Ovary (tissue), 3 donors: ENCODE measurements at regions not wholly inside any gene's neighbourhood (a gene's known extent, or its start where the extent isn't known, plus 50 kb on each side); places are given as distances from the start of the nearest gene placed in this dataset.

Source experiments
- CTCF ChIP-seq, 3 donors: fragments of 450-650 bp in 2 of 3; fragments of 200-600 bp in 1 of 3; IDR thresholded peaks; one replicate each; pipeline versions ENCODE4 v1.5.1 to v1.8.0; 2016 to 2022; ENCODE audit warnings: antibody characterized with exemption in 3 of 3, mild to moderate bottlenecking in 1 of 3
- POLR2A ChIP-seq: fragments of 450-650 bp; IDR thresholded peaks from one replicate; pipeline ENCODE4 v1.6.1; 2017; ENCODE audit warnings: antibody characterized with exemption, mild to moderate bottlenecking, moderate library complexity
- donor health status: DM: no; HTN: no; CAD: no.

DNA sequence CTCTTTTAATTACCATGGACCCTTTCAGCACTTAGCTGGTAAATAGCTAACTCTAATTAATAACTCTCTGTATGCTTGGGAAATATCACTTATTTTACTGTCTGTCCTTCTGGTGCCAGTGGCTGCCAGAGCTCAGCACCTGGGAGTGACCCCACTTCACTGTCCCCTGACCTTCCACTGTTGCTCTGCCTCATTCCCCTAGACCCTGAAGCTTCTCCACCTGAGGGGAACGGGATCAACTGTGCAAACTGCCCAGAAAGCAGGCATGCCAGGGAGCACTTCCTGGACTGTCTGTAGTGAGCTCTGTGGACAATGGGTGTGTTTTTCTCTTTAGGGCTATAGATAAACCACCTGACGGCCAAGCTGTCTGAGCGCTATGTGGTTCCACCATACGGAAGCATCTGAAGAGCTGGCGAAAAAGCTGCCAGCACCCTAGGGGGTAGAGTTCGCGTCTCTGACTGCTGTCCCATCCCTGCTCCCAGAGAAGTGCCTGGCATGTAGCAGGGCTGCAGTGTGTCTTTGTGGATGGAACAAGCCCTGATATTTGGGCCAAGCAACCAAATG, 106.3 kb upstream of the FOXA2 start:
- TF ChIP-seq CTCF (IDR thresholded peaks at IDR 0.05) (no peak), POLR2A (no peak)
